ENCODE measurements at regions not wholly inside any gene's neighbourhood (a gene's known extent, or its start where the extent isn't known, plus 50 kb on each side); places are given as distances from the start of the nearest gene placed in this dataset.

DNA sequence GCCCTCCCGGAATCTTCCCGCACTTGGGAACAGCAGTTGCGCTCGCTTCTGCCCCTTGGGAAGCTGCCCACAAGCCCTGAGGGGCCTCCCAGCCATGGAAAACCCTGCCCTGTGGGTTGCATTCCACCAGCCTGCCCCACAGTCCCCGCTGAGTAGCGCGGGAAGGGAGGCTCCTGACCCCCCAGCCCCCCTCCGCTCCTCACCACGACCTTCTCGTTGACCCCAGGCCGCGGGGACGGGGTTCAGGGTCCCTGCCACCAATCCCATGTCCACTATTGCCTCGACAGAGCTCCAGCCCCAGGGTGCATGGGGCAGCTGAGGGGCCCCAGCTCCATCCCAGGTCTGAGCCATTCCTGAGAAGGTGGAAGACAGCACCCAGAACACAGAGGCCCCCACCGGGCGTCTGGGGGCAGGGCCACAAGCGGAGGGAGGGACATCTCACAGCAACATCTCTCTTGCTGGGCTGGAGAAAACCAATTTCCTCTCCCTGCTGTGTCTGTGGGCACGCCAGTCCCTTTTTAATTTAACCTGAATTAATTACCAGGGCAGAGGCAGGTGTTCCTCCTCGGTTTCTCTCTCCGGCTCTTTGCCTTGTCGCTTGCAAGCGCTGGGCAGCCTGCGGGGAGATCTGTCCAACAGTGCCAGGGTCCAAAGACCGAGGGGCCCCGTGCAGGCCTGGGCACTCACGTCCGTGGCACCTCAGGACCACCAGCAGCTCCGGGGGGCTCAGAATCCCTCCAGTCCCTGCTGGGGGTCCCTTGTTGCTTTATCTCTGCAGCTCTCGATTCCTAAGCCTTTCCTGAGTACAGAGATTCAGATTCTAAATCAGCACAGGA is 57.9 kb downstream of the FOXL3 start:
- no peaks in the 10 kb centered on the region for H3K36me3 ChIP-seq
- no peak overlapping the region for H3K27ac ChIP-seq
- H3K4me3 ChIP-seq = no peak overlapping the region
- no peaks in the 10 kb centered on the region for H3K4me1 ChIP-seq (ENCODE audit: insufficient read depth)
- TF ChIP-seq POLR2A (IDR thresholded peaks at IDR 0.05) (no peak), CTCF (IDR thresholded peaks at IDR 0.05) (no peak), EP300 (IDR thresholded peaks at IDR 0.05) (no peak)
- no peaks in the 10 kb centered on the region for H3K27me3 ChIP-seq
- no peaks in the 10 kb centered on the region for H3K9me3 ChIP-seq
- intact Hi-C loops (cut with DNase I) = loop anchor here in 1 of 4 donors (10.0 kb wide), 1 partner anchor 187 kb away; no protein-coding TSS in a partner anchor
- WGBS, 3 donors = 88 to 89% (median 89%) methylated on average over 29 of the region's 29 CpGs
- no peak for DNase-seq

DNA sequence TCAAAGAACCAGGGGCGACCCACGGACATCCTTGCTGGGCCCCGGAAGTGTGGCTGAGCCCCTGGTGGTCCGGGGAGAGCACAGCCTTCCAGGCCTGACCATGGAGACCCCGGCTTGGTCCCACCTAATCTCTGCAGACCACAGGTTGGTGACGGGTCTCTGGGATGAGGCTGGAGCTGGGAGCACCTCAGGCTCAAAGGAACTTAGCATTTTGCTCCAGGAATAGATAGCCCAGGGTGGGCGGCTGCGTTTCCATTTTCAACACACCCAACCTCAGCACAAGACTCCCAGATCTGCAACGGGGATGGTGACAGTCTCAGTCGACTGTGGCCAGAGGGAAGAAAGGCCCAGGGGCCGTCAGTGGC is 58.5 kb downstream of the FOXL3 start:
- intact Hi-C loops (cut with DNase I) = loop anchor here in 1 of 4 donors (10.0 kb wide), 1 partner anchor 186 kb away; no protein-coding TSS in a partner anchor
- DNase-seq = no peak
- no peak for TF ChIP-seq POLR2A (IDR thresholded peaks at IDR 0.05)
- TF ChIP-seq CTCF (IDR thresholded peaks at IDR 0.05) = no peak
- no peak for TF ChIP-seq EP300 (IDR thresholded peaks at IDR 0.05)
- Histone ChIP-seq H3K4me1 (ENCODE audit: insufficient read depth) (no peaks in the 10 kb centered on the region), H3K27me3 (no peaks in the 10 kb centered on the region), H3K36me3 (no peaks in the 10 kb centered on the region), H3K27ac (no peak overlapping the region), H3K4me3 (no peak overlapping the region), H3K9me3 (no peaks in the 10 kb centered on the region)
- WGBS, 3 donors = 83 to 87% (median 84%) methylated on average over 11 of the region's 11 CpGs

- H3K36me3 ChIP-seq = no peaks in the 10 kb centered on the region
- no peak overlapping the region for H3K27ac ChIP-seq
- DNase-seq = no peak
- no peaks in the 10 kb centered on the region for H3K4me1 ChIP-seq (ENCODE audit: insufficient read depth)
- TF ChIP-seq POLR2A (IDR thresholded peaks at IDR 0.05) (no peak), CTCF (IDR thresholded peaks at IDR 0.05) (no peak), EP300 (IDR thresholded peaks at IDR 0.05) (no peak)
- H3K27me3 ChIP-seq = no peaks in the 10 kb centered on the region
- H3K9me3 ChIP-seq = no peaks in the 10 kb centered on the region
- intact Hi-C loops (cut with DNase I) = loop anchor here in 1 of 4 donors (10.0 kb wide), 1 partner anchor 186 kb away; no protein-coding TSS in a partner anchor
- no peak overlapping the region for H3K4me3 ChIP-seq
- WGBS, 3 donors = 76 to 78% (median 77%) methylated on average over 21 to 34 of the region's 34 CpGs
Measured at GRCh38 chr7:348962-349743, 59.2 kb downstream of the FOXL3 start.

- no peak for DNase-seq
- TF ChIP-seq CTCF (IDR thresholded peaks at IDR 0.05) (no peak), EP300 (IDR thresholded peaks at IDR 0.05) (no peak), POLR2A (IDR thresholded peaks at IDR 0.05) (no peak)
- Histone ChIP-seq H3K27ac (no peak overlapping the region), H3K4me1 (ENCODE audit: insufficient read depth) (no peaks in the 10 kb centered on the region), H3K4me3 (no peak overlapping the region), H3K36me3 (no peaks in the 10 kb centered on the region), H3K27me3 (no peaks in the 10 kb centered on the region), H3K9me3 (no peaks in the 10 kb centered on the region)
- 85 to 90% (median 89%) methylated on average over 20 of the region's 20 CpGs for WGBS, 3 donors
- intact Hi-C loops (cut with DNase I) = no loop called here
Measured at GRCh38 chr7:351256-351655, 61.3 kb downstream of the FOXL3 start.
